SW480 (cell line): ENCODE measurements at regions not wholly inside any gene's neighbourhood (a gene's known extent, or its start where the extent isn't known, plus 50 kb on each side); places are given as distances from the start of the nearest gene placed in this dataset.
"Not testable (repeated sequence)": the region's sequence is repeated elsewhere in the genome, so short reads cannot be mapped to it uniquely, and the experiment has no call there.

Experiments used
- DNase-seq: peaks from one replicate; pipeline ENCODE4 v3.0.0-alpha.2; 2016; ENCODE audit warnings: low spot score

GRCh38 chrX:110519501-110519900 lies 160.9 kb downstream of the RTL9 start:
- no peak for DNase-seq

- DNase-seq = no peak
Observed at GRCh38 chrX:110519906-110520452, 161.3 kb downstream of the RTL9 start.

GRCh38 chrX:110520652-110521051 lies 162.0 kb downstream of the RTL9 start:
- DNase-seq = not testable (repeated sequence)

GRCh38 chrX:110531873-110532580 lies 173.4 kb downstream of the RTL9 start:
- DNase-seq = no peak

- DNase-seq = no peak
Observed at GRCh38 chrX:110532581-110532931, 173.9 kb downstream of the RTL9 start.

- DNase-seq = no peak
Observed at GRCh38 chrX:110536816-110537215, 178.2 kb downstream of the RTL9 start.

GRCh38 chrX:110541266-110541665 lies 182.6 kb downstream of the RTL9 start:
- DNase-seq = no peak

- DNase-seq = not testable (repeated sequence)
Observed at GRCh38 chrX:110550854-110551253, 192.2 kb downstream of the RTL9 start.

- no peak for DNase-seq
Observed at GRCh38 chrX:110557864-110558263, 199.2 kb downstream of the RTL9 start.

GRCh38 chrX:110558406-110558805 lies 199.8 kb downstream of the RTL9 start:
- DNase-seq = no peak

GRCh38 chrX:110561034-110561433 lies 202.4 kb downstream of the RTL9 start:
- DNase-seq = no peak

GRCh38 chrX:110563282-110563681 lies 204.6 kb downstream of the RTL9 start:
- no peak for DNase-seq

- peak; percentile 4 for DNase-seq
Observed at GRCh38 chrX:110568441-110568840, 209.8 kb downstream of the RTL9 start.

GRCh38 chrX:110569506-110569905 lies 210.9 kb downstream of the RTL9 start:
- peak; percentile 7 for DNase-seq

- DNase-seq = no peak
Observed at GRCh38 chrX:110578270-110578669, 217.3 kb downstream of the CHRDL1 start.

GRCh38 chrX:110584083-110584482 lies 211.5 kb downstream of the CHRDL1 start:
- DNase-seq = no peak

- DNase-seq = peak; percentile 68
Observed at GRCh38 chrX:110588164-110588563, 207.5 kb downstream of the CHRDL1 start.

- DNase-seq = peak; percentile 58
Observed at GRCh38 chrX:110588853-110589252, 206.8 kb downstream of the CHRDL1 start.

GRCh38 chrX:110600745-110601310 lies 194.8 kb downstream of the CHRDL1 start:
- DNase-seq = no peak

GRCh38 chrX:110614596-110614995 lies 181.0 kb downstream of the CHRDL1 start:
- DNase-seq = no peak
